ENCODE measurements at regions not wholly inside any gene's neighbourhood (a gene's known extent, or its start where the extent isn't known, plus 50 kb on each side); places are given as distances from the start of the nearest gene placed in this dataset.

DNA sequence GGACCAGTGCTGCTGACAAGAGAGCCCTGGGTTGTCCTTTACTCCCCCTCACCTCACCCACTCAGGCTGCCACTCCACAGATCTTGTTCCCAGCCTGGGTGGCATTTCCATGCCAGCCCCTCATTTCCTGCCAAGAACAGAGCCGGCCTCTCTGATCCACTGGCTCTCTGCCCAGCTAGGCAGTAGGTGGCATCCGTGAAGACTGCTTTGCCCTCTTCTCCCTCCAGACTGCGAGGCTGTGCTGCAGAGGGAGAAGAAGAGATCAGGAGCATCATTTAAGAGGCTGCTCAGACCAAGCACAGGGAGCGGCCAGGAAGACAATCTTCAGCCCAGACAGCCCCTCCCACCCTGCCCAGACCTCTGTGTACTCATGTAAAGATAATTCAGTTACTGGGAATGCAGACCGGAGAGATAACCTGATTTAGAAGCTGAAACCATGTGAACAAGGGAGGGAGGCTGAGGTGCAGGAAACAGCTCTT, 126.9 kb upstream of the NCAM1 start:
- TF ChIP-seq, protein P1, sequence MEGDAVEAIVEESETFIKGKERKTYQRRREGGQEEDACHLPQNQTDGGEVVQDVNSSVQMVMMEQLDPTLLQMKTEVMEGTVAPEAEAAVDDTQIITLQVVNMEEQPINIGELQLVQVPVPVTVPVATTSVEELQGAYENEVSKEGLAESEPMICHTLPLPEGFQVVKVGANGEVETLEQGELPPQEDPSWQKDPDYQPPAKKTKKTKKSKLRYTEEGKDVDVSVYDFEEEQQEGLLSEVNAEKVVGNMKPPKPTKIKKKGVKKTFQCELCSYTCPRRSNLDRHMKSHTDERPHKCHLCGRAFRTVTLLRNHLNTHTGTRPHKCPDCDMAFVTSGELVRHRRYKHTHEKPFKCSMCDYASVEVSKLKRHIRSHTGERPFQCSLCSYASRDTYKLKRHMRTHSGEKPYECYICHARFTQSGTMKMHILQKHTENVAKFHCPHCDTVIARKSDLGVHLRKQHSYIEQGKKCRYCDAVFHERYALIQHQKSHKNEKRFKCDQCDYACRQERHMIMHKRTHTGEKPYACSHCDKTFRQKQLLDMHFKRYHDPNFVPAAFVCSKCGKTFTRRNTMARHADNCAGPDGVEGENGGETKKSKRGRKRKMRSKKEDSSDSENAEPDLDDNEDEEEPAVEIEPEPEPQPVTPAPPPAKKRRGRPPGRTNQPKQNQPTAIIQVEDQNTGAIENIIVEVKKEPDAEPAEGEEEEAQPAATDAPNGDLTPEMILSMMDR (conservative IDR thresholded peaks at IDR 0.05; ENCODE audit: low read depth, low read length) = no peak
- TF ChIP-seq POLR2A (IDR thresholded peaks at IDR 0.05; ENCODE audit: low read depth, low read length) = no peak
- no peak for TF ChIP-seq MAZ (IDR thresholded peaks at IDR 0.05; ENCODE audit: borderline replicate concordance, low read depth, low read length)
- no peak for TF ChIP-seq ELK1 (IDR thresholded peaks at IDR 0.05; ENCODE audit: borderline replicate concordance, low read depth, low read length)
- no peak for TF ChIP-seq MXI1 (IDR thresholded peaks at IDR 0.05; ENCODE audit: borderline replicate concordance, low read depth, low read length)
- TF ChIP-seq USF2 (IDR thresholded peaks at IDR 0.05; ENCODE audit: low read depth, low read length) = no peak
- no peak for TF ChIP-seq RAD21 (IDR thresholded peaks at IDR 0.05; ENCODE audit: low read length)
- no peak for TF ChIP-seq NFE2L2 (IDR thresholded peaks at IDR 0.05; ENCODE audit: low read depth, low read length)
